ENCODE measurements at regions not wholly inside any gene's neighbourhood (a gene's known extent, or its start where the extent isn't known, plus 50 kb on each side); places are given as distances from the start of the nearest gene placed in this dataset.

- no peak for DNase-seq (ENCODE audit: low spot score)
- intact Hi-C loops (cut with DNase I): no loop called here
Observed at GRCh38 chr10:21194510-21194993, 297.4 kb upstream of the NEBL start.

GRCh38 chr10:21193196-21193595 lies 296.1 kb upstream of the NEBL start:
- DNase-seq (ENCODE audit: low spot score): no peak
- intact Hi-C loops (cut with DNase I): no loop called here

GRCh38 chr10:21191512-21191911 lies 294.4 kb upstream of the NEBL start:
- intact Hi-C loops (cut with DNase I): no loop called here
- no peak for DNase-seq (ENCODE audit: low spot score)

- intact Hi-C loops (cut with DNase I): no loop called here
- no peak for DNase-seq (ENCODE audit: low spot score)
Observed at GRCh38 chr10:21184984-21185383, 287.9 kb upstream of the NEBL start.

GRCh38 chr10:21184216-21184615 lies 287.1 kb upstream of the NEBL start:
- no peak for DNase-seq (ENCODE audit: low spot score)
- intact Hi-C loops (cut with DNase I): no loop called here

GRCh38 chr10:21183025-21183424 lies 285.9 kb upstream of the NEBL start:
- no peak for DNase-seq (ENCODE audit: low spot score)
- intact Hi-C loops (cut with DNase I): no loop called here

GRCh38 chr10:21181451-21181850 lies 284.3 kb upstream of the NEBL start:
- intact Hi-C loops (cut with DNase I): no loop called here
- no peak for DNase-seq (ENCODE audit: low spot score)

- no peak for DNase-seq (ENCODE audit: low spot score)
- intact Hi-C loops (cut with DNase I): no loop called here
Observed at GRCh38 chr10:21180604-21181003, 283.5 kb upstream of the NEBL start.

GRCh38 chr10:21176934-21177480 lies 279.9 kb upstream of the NEBL start:
- intact Hi-C loops (cut with DNase I): loop anchor here (10.0 kb wide), 1 partner anchor 272 kb away; no protein-coding TSS in a partner anchor
- DNase-seq (ENCODE audit: low spot score): no peak

GRCh38 chr10:21175797-21176196 lies 278.7 kb upstream of the NEBL start:
- DNase-seq (ENCODE audit: low spot score): no peak
- intact Hi-C loops (cut with DNase I): loop anchor here (10.0 kb wide), 1 partner anchor 271 kb away; no protein-coding TSS in a partner anchor

GRCh38 chr10:21174715-21175495 lies 277.8 kb upstream of the NEBL start:
- DNase-seq (ENCODE audit: low spot score): no peak
- intact Hi-C loops (cut with DNase I): loop anchor here (10.0 kb wide), 1 partner anchor 270 kb away; no protein-coding TSS in a partner anchor

- intact Hi-C loops (cut with DNase I): loop anchor here (10.0 kb wide), 1 partner anchor 269 kb away; no protein-coding TSS in a partner anchor
- DNase-seq (ENCODE audit: low spot score): no peak
Observed at GRCh38 chr10:21173802-21174714, 276.9 kb upstream of the NEBL start.

GRCh38 chr10:21172930-21173801 lies 276.1 kb upstream of the NEBL start:
- intact Hi-C loops (cut with DNase I): loop anchor here (10.0 kb wide), 1 partner anchor 268 kb away; no protein-coding TSS in a partner anchor
- no peak for DNase-seq (ENCODE audit: low spot score)

GRCh38 chr10:21172542-21172929 lies 275.4 kb upstream of the NEBL start:
- intact Hi-C loops (cut with DNase I): loop anchor here (10.0 kb wide), 1 partner anchor 268 kb away; no protein-coding TSS in a partner anchor
- DNase-seq (ENCODE audit: low spot score): no peak

- intact Hi-C loops (cut with DNase I): loop anchor here (10.0 kb wide), 1 partner anchor 267 kb away; no protein-coding TSS in a partner anchor
Observed at GRCh38 chr10:21171936-21172541, 274.9 kb upstream of the NEBL start.

GRCh38 chr10:21171197-21171935 lies 274.3 kb upstream of the NEBL start:
- DNase-seq (ENCODE audit: low spot score): no peak
- intact Hi-C loops (cut with DNase I): loop anchor here (10.0 kb wide), 1 partner anchor 267 kb away; no protein-coding TSS in a partner anchor

More at GRCh38 chr10:21171936-21172541, 274.9 kb upstream of the NEBL start:
- DNase-seq (ENCODE audit: low spot score): no peak

GRCh38 chr10:21170216-21170615 lies 273.1 kb upstream of the NEBL start:
- intact Hi-C loops (cut with DNase I): loop anchor here (10.0 kb wide), 1 partner anchor 265 kb away; no protein-coding TSS in a partner anchor
- DNase-seq (ENCODE audit: low spot score): no peak

GRCh38 chr10:21169271-21169670 lies 272.2 kb upstream of the NEBL start:
- no peak for DNase-seq (ENCODE audit: low spot score)
- intact Hi-C loops (cut with DNase I): no loop called here
